ENCODE measurements at regions not wholly inside any gene's neighbourhood (a gene's known extent, or its start where the extent isn't known, plus 50 kb on each side); places are given as distances from the start of the nearest gene placed in this dataset.
"Not testable (repeated sequence)": the region's sequence is repeated elsewhere in the genome, so short reads cannot be mapped to it uniquely, and the experiment has no call there.

DNA sequence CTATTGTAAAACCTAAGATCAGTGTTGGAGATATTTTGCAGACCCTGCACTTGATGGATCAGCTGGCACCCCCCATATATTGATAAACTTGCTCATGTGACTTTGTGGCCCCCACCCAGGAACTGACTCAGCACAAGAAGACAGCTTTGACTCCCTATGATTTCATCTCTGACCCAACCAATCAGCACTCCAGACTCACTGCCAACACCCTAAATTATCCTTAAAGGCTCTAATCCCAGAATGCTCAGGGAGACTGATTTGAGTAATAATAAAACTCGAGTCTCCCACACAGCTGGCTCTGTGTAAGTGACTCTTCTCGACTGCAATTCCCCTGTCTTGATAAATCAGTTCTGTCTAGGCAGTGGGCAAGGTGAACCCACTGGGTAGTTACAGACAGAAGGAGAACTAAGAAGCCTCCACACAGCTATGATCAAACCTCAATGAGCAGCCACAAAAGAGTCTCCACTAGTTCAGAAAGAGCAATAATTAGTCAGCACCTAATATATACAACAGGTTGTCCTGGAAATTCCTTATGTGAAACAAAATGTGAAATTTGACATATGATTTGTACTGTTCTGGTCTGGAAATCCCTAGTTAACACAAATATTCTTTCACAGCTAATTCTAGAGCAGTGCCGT is 52.2 kb downstream of the ACTL7B start:
- no peak for DNase-seq

DNA sequence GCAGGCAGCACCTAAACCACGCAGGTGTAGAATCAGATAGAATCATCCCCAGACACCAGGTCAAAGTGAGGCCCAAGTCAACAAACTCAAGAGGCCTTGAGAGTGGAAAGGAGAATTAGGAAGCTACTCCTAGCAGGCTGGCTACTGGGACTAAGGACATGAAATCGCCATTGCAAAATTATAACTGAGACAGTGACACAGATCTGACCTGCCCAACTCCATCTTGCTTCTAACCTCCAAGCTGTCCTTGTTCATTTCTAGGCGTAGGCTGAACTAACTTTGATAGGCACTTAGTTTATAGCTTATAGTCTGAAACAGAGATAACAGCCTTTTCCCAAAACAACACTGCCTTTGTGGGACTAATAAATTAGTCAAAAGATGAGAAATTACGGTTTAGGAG is 52.8 kb downstream of the ACTL7B start:
- DNase-seq = no peak

DNA sequence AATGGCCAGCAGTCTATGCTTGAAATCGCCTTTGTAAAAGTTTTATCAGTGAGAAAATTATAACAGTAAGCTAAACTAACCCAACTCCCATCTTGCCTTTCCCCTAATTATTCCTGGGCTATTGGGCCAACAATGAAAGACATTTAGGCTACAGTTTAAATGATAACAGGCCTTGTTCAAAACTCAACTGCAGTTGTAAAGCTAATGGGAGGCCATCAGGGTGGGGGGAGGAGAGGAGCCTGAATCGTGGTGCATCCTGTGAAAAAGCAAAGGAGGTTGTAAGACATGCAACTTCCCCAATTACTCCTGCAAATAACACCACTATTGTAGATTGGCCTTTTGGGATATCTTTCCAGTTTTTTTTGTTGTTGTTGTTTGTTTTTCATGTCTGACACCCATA is 53.8 kb downstream of the ACTL7B start:
- no peak for DNase-seq

DNA sequence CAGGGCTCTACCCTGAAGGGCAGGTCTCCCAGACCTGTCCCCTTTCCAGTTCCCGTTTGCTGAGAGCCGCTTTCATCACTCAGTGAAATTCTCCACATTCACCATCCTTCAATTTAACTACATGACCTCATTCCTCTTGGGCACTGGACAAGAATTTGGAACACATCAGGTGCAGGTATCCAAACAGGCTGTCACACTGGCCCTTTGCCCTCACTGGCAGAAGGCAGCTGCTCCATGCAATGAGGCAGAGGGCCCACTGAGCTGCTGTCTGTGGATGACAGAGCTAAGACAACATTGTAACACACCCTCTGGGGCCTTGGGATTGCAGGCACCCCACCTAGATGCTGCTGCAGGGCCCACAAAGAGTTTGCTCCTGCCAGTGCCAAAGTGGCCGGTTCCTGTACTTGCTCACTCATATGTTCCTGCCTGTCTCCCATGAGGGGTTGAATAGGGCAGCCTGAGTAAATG is 55.1 kb downstream of the ACTL7B start:
- DNase-seq = no peak

DNA sequence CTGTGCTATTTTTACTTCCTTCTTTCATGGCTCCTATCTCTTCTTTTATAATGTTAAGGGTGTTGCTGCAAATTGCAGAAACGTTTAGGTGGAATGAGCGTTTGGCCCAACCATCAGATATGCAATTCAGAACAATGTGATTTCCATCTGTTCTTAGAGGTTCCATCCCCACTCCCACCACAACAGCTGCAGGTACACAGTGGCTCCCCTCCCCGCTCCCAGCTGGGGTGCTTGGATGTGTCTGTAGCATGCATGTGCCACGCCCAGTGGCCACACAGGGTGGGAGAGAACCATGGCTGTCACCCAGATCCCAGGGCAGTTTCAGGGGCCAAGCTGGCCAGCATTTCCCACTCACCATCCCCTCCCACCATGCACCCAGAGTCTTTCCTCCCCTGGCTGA is 62.2 kb downstream of the ACTL7B start:
- DNase-seq = no peak

DNA sequence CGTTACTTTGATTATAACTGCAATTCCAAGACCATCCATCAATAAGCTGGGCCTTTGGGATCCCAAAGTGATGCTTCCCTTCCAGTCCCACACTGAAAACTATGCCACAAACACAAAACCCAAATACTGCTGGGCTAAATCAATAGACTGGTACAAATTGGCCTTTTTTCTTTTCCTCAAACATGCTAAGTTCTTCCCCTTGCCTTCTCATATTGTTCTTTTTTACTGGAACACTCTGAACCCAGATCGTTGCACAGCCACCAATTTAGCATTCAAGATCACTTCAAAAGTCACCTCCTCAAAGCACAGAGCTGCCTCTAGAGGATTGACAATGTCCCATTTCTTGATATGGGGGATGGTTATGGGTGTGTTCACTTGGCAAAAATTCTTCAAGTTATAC is 66.0 kb downstream of the ACTL7B start:
- no peak for DNase-seq

DNA sequence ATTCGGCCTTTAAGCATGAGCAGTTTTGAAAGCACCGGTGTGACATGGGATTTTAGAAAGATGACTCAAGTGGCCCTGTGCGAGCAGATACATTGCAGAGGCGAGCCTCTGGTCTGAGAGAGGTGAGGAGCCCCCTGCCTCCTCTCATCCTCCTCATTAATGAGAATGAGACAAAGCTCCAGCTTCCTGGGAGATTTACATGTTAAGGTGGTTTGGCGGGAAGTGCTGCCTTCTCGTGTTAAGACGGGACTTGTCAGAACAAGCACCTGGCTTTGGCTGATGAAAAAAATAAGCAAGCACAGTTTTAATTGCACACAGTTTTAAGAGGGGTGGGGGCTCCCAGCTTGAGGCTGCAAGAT is 68.1 kb downstream of the ACTL7B start:
- no peak for DNase-seq

DNA sequence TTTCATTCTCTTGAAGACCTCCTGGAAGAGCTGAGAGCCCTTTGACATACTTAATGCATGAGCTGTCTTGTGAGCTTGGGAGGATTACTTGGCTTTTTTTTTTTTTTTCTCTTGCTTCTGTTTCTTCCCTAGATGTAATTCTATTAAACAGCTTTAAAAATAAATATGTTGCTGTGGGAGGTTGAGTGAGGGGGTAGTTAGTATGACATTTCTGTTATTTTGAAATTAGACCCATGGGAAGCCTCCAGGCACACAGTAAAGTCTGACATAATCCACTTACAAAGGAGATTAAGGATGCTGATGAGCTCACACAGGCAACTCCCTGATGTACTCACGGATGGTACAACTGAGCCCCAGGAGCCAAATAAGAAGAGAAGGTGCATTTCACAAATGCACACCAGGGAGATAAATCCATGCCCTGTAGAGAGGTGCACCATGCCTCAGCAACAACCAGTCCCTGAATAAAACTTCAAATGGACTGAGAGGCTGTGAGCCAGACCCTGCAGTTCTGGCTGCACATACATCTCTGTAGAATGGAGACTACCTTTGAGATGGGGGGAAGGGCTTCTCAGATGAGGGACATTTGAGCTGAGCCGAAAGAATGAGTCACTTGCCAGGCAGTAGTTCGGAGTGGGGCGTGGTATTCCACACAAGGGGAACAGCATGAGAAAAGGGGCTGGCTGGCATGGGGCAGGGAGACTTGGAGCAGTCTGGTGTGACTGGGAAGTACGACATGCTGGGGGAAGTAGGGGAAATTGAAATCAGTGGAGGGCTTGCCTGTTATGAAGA is 68.7 kb downstream of the ACTL7B start:
- DNase-seq = no peak

DNA sequence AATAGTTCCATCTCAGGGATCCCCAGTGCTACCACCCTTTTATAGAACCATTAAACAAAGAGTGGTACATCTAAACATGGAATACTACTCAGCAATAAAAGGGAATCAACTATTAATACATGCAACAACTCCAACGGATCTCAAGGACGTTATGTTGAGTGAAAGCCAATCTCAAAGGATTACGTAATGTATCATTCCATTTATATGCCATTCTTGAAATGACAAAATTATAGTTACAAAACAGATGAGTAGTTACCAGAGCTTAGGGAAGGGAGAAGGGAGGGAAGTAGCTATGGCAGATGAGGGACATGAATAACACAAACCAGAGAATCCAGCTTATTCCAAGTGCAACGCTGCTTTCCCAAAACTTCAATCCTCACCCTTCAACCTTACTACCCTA is 69.5 kb downstream of the ACTL7B start:
- no peak for DNase-seq

DNA sequence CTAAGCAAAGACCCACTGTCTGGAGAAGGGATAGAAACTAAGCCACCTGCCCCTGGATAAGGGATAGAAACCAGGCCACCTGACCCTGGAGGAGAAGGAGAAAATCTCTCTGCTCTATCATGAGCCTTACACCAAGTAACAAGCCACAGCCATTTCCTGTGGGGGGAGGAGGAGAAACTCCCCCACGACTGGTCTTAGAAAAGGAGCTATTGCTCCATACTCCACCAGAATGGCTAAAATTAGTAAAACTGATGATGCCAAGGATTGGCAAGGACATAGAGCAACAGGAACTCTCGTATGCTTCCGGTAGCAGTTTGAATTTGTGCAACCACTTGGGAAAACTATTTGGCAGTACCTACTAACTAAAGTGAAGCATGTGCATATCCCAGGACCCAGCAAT is 70.8 kb downstream of the ACTL7B start:
- DNase-seq = no peak

DNA sequence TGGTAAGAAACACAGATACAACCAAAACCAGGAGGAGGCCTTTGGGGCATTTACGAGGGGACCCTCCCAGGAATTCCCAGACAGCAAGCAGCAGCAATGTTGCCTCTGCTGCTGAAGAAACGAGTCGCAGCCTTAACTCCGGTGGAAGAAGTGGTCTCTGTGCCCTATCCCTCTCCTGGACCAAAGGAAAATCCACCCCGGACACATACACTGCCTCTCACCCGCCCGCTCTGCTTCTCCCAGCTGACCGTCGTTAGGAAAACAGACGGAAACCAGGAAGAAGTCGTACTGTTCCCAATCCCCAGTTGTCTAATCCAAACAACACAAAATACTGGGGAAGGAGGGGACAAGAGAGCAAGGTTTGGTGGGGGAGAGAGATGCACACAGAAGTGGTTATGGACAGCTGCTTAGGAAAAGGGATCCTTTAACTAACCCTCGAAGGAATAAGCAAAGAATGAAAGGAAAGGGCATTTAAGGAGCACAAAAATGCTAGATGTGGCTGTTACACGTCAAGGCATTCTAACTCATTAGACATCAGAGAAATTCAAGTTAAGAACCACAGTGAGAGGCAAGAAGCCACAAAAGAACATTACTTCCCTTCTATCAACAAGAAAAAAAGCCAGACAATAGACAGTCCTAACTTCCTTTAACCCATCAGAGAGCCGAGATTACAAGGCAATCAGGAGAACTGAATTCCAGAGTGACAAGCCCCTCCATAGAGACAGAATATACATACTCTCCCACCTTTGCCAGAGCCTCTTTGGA is 71.9 kb downstream of the ACTL7B start:
- DNase-seq = no peak

DNA sequence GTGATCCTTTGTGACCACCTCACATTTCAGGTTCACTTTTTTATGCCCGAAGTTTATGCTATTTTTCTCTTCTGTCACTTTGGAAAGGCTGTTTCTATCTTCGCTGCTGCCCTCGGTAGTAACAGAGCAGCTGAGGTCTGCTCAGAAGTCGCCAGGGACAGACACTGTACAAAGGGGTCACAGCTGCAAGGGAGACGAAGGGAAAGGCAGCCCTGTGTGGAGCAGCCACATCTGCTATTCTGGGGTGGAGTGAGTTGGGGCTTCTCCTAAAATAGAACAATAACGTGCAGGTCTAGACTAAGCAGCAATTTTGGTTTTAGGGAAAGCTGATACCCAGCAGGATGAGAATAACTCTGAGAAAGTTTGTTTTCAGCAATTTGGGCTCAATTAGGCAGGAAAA is 72.5 kb downstream of the ACTL7B start:
- DNase-seq = no peak

DNA sequence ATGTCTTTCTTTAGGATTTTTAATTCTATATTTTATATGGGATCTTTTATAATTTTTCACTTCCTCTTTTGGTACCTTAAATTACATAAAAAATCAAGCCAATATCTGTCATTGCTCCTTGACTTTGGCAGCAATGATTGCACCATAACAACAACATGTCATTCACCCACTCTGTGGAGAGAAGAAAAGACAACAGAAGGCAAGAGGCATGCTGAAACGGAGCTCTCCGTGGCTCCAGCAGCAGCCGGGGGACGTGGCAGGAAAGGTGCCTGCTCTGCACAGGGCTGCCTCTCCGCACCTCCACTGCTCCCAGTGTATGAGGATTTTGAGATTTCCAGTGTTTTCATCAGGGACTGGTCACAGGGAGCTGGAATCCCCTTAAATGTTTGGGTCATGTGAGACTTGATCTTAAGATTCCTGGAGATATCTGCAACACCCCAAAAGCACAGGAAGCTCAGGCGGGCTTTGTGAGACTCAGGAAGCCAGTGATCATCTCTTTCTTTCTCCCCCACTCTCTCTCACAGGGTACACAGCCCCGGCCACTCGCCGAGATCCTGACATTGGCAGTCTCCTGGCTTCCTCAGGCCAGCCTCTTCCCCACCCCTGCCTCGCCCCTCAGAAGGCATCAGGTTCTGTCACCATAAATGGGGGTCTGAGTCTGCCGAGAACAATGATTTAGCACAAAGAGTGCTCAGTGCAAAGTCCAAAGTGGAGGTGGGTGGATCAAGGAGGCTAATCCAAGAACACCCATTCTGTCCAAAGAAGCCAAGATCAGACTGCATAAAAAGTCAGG is 74.6 kb downstream of the ACTL7B start:
- DNase-seq = no peak

DNA sequence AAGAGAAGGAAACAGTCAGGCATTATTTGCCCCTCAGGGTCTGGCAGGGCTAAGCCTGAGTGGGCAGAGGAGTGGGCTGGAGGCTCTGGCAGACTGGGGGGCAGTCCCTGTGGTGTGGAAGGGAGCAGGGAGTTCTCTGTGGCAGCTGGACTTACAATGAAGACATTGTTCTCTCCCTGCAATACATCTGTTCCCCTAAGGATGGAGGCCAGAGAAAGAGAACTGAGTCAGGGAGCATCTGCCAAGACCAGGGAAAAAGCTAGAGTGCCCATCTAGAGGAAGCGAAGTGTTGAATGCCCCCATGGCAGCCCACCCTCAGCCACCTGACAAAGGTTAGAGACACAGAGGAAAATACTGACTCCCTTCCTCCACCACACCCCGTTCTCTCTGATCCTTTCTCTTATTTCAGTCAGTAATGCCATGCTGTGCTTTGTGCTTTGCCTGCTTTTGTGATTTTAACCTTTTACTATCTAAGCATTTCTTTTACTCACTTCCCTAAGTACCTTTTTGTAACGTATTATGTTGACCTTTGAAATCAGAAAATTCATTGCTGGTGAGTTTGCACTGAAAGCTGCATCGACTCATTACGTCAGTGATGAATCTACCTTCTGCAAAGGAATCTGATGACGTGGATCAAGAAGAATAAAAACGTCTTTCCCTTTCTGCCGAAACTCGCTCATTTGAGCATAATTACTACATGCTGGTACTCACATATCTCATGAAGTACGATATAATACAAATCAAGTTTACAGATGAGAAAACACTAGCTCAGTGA is 76.0 kb downstream of the ACTL7B start:
- no peak for DNase-seq

DNA sequence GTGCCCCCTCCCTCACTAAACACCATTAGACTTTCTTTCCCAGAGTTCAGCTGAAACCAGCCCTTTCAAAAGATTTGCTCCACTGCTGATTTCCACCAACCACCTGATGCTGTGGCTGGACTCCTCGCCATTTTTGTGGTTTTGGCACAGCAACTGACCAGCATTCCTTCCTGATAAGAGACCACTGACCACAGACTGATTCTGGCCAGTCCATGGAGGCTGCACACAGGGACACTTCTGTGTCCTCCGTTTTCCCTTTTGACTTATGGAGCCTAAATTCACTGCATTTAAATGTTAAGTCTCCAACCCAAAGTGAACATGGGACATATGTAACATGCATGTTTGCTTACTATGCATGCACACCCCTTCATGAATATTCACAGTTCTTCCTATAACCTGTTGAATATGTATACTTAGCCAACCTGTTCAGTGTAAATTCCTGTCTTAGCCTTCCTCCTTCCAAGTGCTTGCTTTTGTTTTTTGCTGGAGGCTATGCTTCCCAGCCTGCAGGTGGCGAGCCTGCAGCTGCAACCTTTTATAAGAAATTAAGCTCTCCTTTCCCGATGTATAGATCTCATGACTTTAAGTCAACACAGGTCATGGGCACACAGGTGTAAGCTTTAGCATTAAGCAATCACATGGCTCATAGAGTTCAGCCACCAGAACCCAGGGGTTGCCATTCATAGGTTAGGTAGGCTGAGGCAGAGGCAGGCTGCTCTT is 78.7 kb downstream of the ACTL7B start:
- DNase-seq = no peak

DNA sequence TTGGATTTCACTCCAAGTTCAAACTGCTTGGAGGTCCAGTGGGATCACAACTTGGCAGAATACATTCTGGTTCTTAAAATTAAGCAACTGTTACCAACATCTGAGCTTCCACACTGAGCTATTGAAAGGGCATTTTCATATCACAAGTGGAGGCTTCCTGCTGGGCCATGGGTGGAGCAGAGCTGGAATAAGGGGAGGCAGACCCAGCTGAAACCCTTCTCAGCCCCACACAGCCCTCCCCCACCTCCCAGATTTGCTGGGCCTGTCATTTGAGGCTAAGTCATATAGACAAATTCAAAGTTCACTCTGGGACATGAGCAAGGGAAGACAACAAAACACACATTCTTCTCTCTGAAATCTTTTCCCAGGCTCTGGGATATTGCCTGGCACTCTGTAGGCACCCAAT is 79.9 kb downstream of the ACTL7B start:
- no peak for DNase-seq

DNA sequence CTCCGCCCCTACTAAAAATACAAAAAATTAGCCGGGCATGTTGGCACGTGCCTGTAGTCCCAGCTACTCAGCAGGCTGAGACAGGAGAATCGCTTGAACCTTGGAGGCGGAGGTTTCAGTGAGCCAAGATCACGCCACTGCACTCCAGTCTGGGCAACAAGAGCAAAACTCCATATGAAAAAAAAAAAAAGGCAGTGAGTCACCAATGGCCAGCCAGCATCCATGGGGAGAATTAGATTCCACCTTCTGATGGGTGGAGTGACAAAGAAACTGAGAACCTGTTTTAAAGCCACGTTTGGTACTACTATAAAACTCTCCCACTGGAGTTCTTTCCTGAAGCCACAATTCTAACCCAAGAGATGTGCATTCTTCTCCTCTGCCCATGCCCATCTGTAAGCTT is 81.7 kb downstream of the ACTL7B start:
- not testable (repeated sequence) for DNase-seq

DNA sequence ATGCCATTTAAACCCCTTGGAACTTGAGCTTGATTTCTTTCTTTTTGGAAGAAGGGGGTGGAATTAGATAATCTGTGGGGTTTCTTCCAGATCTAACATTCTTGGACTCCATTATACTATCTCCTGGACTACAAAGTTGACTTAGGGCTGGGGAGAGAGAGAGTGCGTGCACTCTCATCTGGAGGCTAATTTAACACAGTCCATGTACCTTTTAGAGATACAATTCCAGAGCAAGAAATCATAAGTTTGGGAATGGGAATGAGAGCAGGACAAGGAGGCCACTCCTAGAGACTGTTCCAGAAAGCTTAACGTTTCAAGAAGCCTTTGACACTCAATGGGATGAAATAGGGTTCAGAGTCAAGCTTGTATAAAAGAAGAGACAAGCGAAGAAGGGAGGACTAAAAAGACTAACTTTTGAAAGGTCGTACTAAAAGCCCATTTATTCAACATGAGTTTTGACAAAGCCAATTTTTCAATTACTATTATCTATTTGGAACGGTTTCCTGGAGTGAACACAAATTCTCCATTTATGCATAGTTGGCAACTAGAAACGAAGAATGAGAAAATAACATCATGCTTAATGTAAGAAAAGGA is 83.4 kb downstream of the ACTL7B start:
- no peak for DNase-seq

DNA sequence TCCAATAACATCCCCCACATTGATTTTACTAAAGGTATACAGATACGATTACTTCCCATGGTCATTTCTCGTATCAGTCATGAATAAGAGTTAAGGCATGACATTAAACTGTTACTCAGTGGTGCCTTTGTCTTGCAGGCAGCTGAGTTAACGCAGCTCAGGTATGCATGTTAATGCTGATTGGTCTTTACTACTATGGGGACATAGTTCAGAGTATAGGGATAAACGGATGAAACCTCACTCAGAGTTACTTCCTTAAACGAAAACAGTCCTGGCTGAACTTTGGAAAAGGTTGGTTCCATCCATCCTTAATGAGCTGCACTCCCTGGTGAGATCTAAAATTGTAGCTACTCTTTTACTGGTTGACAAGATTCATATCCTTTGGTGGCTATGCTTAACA is 87.0 kb downstream of the ACTL7B start:
- DNase-seq = no peak

DNA sequence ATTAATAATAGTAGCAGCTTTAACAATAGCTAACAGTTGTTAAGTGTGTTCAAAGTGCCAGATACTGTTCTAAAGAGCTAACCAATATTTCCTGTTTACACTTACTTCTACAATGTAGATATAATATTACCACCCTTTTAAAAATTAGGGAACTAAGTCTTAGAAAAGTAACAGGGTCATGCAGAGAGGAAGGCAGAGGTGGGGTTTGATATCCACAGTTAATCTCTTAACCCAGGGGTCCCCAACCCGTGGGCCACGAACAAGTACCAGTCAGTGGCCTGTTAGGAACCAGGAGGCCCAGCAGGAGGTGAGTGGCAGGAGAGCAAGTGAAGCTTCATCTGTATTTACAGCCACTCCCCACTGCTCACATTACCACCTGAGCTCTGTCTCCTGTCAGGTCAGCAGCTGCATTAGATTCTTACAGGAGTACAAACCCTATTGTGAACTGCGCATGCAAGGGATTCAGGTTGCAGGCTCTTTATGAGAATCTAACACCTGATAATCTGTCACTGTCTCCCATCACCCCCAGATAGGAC is 89.1 kb downstream of the ACTL7B start:
- DNase-seq = no peak

DNA sequence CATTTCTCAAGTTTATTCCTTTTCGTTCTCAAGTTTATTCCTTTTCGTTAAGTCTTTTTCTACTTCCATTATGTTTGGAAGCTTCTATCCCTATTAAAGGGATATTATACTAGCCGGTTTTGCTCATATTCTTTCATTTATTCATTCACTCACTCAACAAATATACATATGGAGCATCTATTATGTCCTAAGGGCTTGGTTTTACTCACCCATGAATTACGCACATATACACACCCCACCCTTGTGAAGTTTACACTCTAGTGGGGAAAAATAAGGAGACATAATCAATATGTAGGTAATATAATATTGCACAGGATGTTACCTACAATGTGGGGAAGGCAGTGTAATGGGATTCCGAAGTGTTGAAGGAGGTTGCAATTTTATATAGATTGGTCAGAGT is 90.5 kb downstream of the ACTL7B start:
- DNase-seq = no peak

All from stimulated activated CD4-positive, alpha-beta T cell treated with anti-CD3 and anti-CD28 coated beads, Interleukin-4, amount 100 ng/mL, for 24 hours (primary cell).